Fibroblast of lung (primary cell): ENCODE measurements at regions not wholly inside any gene's neighbourhood (a gene's known extent, or its start where the extent isn't known, plus 50 kb on each side); places are given as distances from the start of the nearest gene placed in this dataset.

Experiments used
- DNase-seq, 2 donors: peaks; one replicate each; pipeline versions ENCODE4 v3.0.0 to v3.0.0-alpha.2; 2010; ENCODE audit warnings: low read depth in 2 of 2
- H2AFZ ChIP-seq: 2 replicates; pipeline ENCODE4 v1.5.1; 2012; ENCODE audit warnings: low read length, control low read depth, inconsistent platforms
- H3K27ac ChIP-seq: 2 replicates; pipeline ENCODE4 v1.5.1; 2011; ENCODE audit warnings: low read length, control low read depth; ENCODE audit not compliant: insufficient read depth
- H3K27me3 ChIP-seq: 2 replicates; pipeline ENCODE4 v1.5.1; 2011; ENCODE audit warnings: mild to moderate bottlenecking, low read length; ENCODE audit not compliant: control insufficient read depth, insufficient read depth
- H3K36me3 ChIP-seq: 2 replicates; pipeline ENCODE4 v1.5.1; 2011; ENCODE audit warnings: low read length; ENCODE audit not compliant: control insufficient read depth, insufficient read depth
- H3K4me1 ChIP-seq: 2 replicates; pipeline ENCODE4 v1.5.1; 2011; ENCODE audit warnings: low read length; ENCODE audit not compliant: control insufficient read depth, insufficient read depth; ENCODE audit errors: extremely low read depth
- H3K4me2 ChIP-seq: 2 replicates; pipeline ENCODE4 v1.5.1; 2011; ENCODE audit warnings: low read length, control low read depth; ENCODE audit not compliant: insufficient read depth; ENCODE audit errors: extremely low read depth
- H3K4me3 ChIP-seq, 4 experiments: fragments of 200-600 bp in 1 of 4; sonication (generic) in 1 of 4; replicated peaks in 1 of 4; 2 replicates each; pipeline ENCODE4 v1.5.1; 2011 to 2016; ENCODE audit warnings: low read length in 4 of 4, low read depth in 3 of 4, mild to moderate bottlenecking in 3 of 4, control low read depth in 2 of 4, inconsistent platforms in 1 of 4, mixed read lengths in 1 of 4; ENCODE audit not compliant: insufficient read depth in 1 of 4; ENCODE audit errors: control extremely low read depth in 1 of 4
- H3K79me2 ChIP-seq: 2 replicates; pipeline ENCODE4 v1.5.1; 2012; ENCODE audit warnings: mild to moderate bottlenecking, low read length, inconsistent platforms; ENCODE audit not compliant: control insufficient read depth, insufficient read depth
- H3K9ac ChIP-seq: 2 replicates; pipeline ENCODE4 v1.5.1; 2011; ENCODE audit warnings: mild to moderate bottlenecking, low read length, control low read depth; ENCODE audit not compliant: insufficient read depth
- H3K9me3 ChIP-seq: 2 replicates; pipeline ENCODE4 v1.5.1; 2012; ENCODE audit warnings: low read depth, low read length; ENCODE audit not compliant: control insufficient read depth, insufficient read depth
- H4K20me1 ChIP-seq: 2 replicates; pipeline ENCODE4 v1.5.1; 2011; ENCODE audit warnings: low read length; ENCODE audit not compliant: control insufficient read depth, insufficient read depth; ENCODE audit errors: extremely low read depth
- EZH2 ChIP-seq: IDR thresholded peaks from 2 replicates; pipeline ENCODE4 v1.5.1; 2012; ENCODE audit warnings: low read length, control low read depth, mild to moderate bottlenecking; ENCODE audit errors: missing control alignments
- TF ChIP-seq, protein P1 (sequence below), 2 donors: IDR thresholded peaks in 1 of 2; conservative IDR thresholded peaks in 1 of 2; 1 replicate in 1 of 2; 2 replicates in 1 of 2; pipeline ENCODE4 v1.5.1; 2011 to 2012; ENCODE audit warnings: low read length in 2 of 2, control low read depth in 1 of 2, inconsistent platforms in 1 of 2, low read depth in 1 of 2, mild to moderate bottlenecking in 1 of 2

DNA sequence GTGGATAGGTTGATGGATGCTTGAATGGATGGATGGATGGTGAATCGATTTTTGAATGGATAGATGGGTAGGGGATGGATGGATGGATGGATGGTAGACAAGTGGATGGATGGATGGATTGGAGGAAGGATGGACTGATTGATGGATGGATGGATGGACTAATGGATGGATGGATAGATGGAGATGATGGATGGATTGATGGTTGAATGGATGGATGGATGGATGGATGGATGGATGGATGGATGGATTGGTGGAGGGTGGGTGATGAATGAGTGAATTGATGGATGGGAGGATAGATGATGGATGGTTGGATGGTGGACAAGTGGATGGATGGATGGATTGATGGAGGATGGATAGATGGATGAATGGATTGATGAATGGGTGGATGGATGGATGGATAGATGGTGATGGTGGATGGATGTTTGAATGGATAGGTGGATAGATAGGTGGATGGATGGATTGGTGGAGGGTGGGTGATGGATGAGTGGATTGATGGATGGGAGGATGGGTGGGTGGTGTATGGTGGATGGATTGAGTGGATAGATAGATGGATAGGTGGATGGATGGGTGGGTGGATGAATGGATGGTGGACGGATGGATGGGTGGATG lies 1140.9 kb downstream of the BRD1 start:
- Histone ChIP-seq H3K27me3 (no peaks in the 10 kb centered on the region), H3K9ac (no peak overlapping the region), H2AFZ (no peak overlapping the region), H3K79me2 (no peaks in the 10 kb centered on the region), H3K4me3 (no peak overlapping the region), H3K36me3 (no peaks in the 10 kb centered on the region), H3K27ac (no peak overlapping the region), H3K4me1 (no peaks in the 10 kb centered on the region), H3K9me3 (no peaks in the 10 kb centered on the region), H3K4me2 (no peak overlapping the region), H4K20me1 (no peaks in the 10 kb centered on the region)
- no peak for TF ChIP-seq EZH2
- TF ChIP-seq, protein P1, sequence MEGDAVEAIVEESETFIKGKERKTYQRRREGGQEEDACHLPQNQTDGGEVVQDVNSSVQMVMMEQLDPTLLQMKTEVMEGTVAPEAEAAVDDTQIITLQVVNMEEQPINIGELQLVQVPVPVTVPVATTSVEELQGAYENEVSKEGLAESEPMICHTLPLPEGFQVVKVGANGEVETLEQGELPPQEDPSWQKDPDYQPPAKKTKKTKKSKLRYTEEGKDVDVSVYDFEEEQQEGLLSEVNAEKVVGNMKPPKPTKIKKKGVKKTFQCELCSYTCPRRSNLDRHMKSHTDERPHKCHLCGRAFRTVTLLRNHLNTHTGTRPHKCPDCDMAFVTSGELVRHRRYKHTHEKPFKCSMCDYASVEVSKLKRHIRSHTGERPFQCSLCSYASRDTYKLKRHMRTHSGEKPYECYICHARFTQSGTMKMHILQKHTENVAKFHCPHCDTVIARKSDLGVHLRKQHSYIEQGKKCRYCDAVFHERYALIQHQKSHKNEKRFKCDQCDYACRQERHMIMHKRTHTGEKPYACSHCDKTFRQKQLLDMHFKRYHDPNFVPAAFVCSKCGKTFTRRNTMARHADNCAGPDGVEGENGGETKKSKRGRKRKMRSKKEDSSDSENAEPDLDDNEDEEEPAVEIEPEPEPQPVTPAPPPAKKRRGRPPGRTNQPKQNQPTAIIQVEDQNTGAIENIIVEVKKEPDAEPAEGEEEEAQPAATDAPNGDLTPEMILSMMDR (conservative IDR thresholded peaks at IDR 0.05 in 1 of 2, IDR thresholded peaks at IDR 0.05 in 1 of 2; ENCODE audit: low read depth in 1 of 2, low read length in 2 of 2), result no peak
- no peak for DNase-seq

DNA sequence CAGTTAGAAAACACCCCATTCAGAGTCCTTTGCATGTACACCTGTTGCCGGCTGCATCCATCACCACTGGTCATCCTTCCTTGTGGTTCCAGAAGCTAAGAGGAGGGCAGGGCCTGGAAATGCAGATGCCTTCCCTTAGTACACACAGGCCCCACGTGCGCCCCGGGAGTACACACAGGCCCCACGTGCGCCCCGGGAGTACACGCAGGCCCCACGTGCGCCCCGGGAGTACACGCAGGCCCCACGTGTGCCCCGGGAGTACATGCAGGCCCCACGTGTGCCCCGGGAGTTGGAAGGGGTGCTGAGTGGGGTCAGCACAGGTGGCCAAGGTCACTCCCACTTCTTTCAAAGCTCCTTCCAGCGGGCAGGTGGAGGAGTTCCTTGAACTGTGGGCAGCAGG lies 1141.9 kb downstream of the BRD1 start:
- H3K4me1 ChIP-seq, result no peaks in the 10 kb centered on the region
- no peaks in the 10 kb centered on the region for H3K79me2 ChIP-seq
- H3K27ac ChIP-seq, result no peak overlapping the region
- no peaks in the 10 kb centered on the region for H3K27me3 ChIP-seq
- no peaks in the 10 kb centered on the region for H3K9me3 ChIP-seq
- H3K4me3 ChIP-seq, result no peak overlapping the region
- TF ChIP-seq, protein P1 (conservative IDR thresholded peaks at IDR 0.05 in 1 of 2, IDR thresholded peaks at IDR 0.05 in 1 of 2; ENCODE audit: low read depth in 1 of 2, low read length in 2 of 2), result no peak
- TF ChIP-seq EZH2, result no peak
- no peak overlapping the region for H3K4me2 ChIP-seq
- no peak overlapping the region for H3K9ac ChIP-seq
- no peaks in the 10 kb centered on the region for H3K36me3 ChIP-seq
- DNase-seq, result no peak
- H4K20me1 ChIP-seq, result no peaks in the 10 kb centered on the region
- no peak overlapping the region for H2AFZ ChIP-seq

DNA sequence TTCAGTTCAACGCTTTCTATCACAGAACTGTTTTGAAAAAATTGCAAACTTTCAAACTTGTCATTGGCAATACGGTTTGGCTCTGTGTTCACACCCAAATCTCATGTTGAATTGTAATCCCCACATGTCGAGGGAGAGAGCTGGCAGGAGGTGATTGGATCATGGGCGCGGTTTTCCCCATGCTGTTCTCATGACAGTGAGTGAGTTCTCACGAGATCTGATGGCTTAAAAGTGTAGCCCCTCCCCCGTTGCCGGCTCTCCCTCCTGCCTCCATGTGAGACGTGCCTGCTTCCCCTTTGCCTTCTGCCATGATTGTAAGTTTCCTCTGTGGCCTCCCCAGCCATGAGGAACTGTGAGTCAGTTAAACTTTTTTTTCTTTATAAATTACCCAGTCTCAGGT lies 1144.0 kb downstream of the BRD1 start:
- H3K4me3 ChIP-seq, result no peak overlapping the region
- no peaks in the 10 kb centered on the region for H3K36me3 ChIP-seq
- H3K4me2 ChIP-seq, result no peak overlapping the region
- TF ChIP-seq, protein P1 (conservative IDR thresholded peaks at IDR 0.05 in 1 of 2, IDR thresholded peaks at IDR 0.05 in 1 of 2; ENCODE audit: low read depth in 1 of 2, low read length in 2 of 2), result no peak
- no peak for TF ChIP-seq EZH2
- no peaks in the 10 kb centered on the region for H3K79me2 ChIP-seq
- no peak overlapping the region for H3K27ac ChIP-seq
- H3K27me3 ChIP-seq, result no peaks in the 10 kb centered on the region
- H3K9me3 ChIP-seq, result no peaks in the 10 kb centered on the region
- H2AFZ ChIP-seq, result no peak overlapping the region
- no peaks in the 10 kb centered on the region for H4K20me1 ChIP-seq
- no peak overlapping the region for H3K9ac ChIP-seq
- no peaks in the 10 kb centered on the region for H3K4me1 ChIP-seq
- DNase-seq, result no peak
